ENCODE measurements at regions not wholly inside any gene's neighbourhood (a gene's known extent, or its start where the extent isn't known, plus 50 kb on each side); places are given as distances from the start of the nearest gene placed in this dataset.
"Not testable (repeated sequence)": the region's sequence is repeated elsewhere in the genome, so short reads cannot be mapped to it uniquely, and the experiment has no call there.

- ChIA-PET CTCF (interaction anchor here (1.0 to 1.3 kb wide), 5 partner anchors 11 to 128 kb away, joined by 3 read pairs; no protein-coding TSS in a partner anchor), POLR2A (interaction anchor here (1.4 kb wide), 1 partner anchor 38 kb away, joined by 5 read pairs; no protein-coding TSS in a partner anchor)
- no peak for DNase-seq (ENCODE audit: low read depth, low spot score)
- no peak for TF ChIP-seq CTCF (IDR thresholded peaks at IDR 0.05; ENCODE audit: insufficient read depth, low read length, missing control alignments)
- H3K4me3 ChIP-seq (ENCODE audit: low read depth, low read length) = no peak overlapping the region
These were observed 81.6 kb upstream of the MANSC4 start for GRCh38 chr12:27861428-27862167.

- DNase-seq (ENCODE audit: low read depth, low spot score) = no peak
- CTCF ChIA-PET = no interaction called here
- H3K4me3 ChIP-seq (ENCODE audit: low read depth, low read length) = no peak overlapping the region
- no peak for TF ChIP-seq CTCF (IDR thresholded peaks at IDR 0.05; ENCODE audit: insufficient read depth, low read length, missing control alignments)
- POLR2A ChIA-PET = no interaction called here
These were observed 79.6 kb upstream of the MANSC4 start for GRCh38 chr12:27859648-27860047.

GRCh38 chr12:27857006-27857405 lies 77.0 kb upstream of the MANSC4 start:
- H3K4me3 ChIP-seq (ENCODE audit: low read depth, low read length); DNase-seq (ENCODE audit: low read depth, low spot score); POLR2A ChIA-PET: not testable (repeated sequence)
- CTCF ChIA-PET = interaction anchor here (3.1 kb wide), 1 partner anchor 36 kb away, joined by 10 read pairs; no protein-coding TSS in a partner anchor

GRCh38 chr12:27852742-27853141 lies 72.7 kb upstream of the MANSC4 start:
- DNase-seq (ENCODE audit: low read depth, low spot score) = no peak
- H3K4me3 ChIP-seq (ENCODE audit: low read depth, low read length) = no peak overlapping the region
- TF ChIP-seq CTCF (IDR thresholded peaks at IDR 0.05; ENCODE audit: insufficient read depth, low read length, missing control alignments) = no peak
- ChIA-PET POLR2A (no interaction called here), CTCF (interaction anchor here (4.2 kb wide), 1 partner anchor 12 kb away, joined by 17 read pairs; no protein-coding TSS in a partner anchor)

Measured in AG04449 (cell line).